Fibroblast of peridontal ligament (primary cell): ENCODE measurements at regions not wholly inside any gene's neighbourhood (a gene's known extent, or its start where the extent isn't known, plus 50 kb on each side); places are given as distances from the start of the nearest gene placed in this dataset.
A peak's percentile ranks its signal among the peaks of the same experiment; 100 is the strongest.
"Not testable (repeated sequence)": the region's sequence is repeated elsewhere in the genome, so short reads cannot be mapped to it uniquely, and the experiment has no call there.

Source experiments
- DNase-seq: peaks from one replicate; pipeline ENCODE4 v3.0.0-alpha.2; 2010; ENCODE audit errors: extremely low read depth

GRCh38 chrY:7318122-7318521 lies 406.6 kb upstream of the AMELY start:
- DNase-seq: no peak

GRCh38 chrY:7317571-7317970 lies 406.0 kb upstream of the AMELY start:
- DNase-seq: no peak

GRCh38 chrY:7310482-7311269 lies 399.1 kb upstream of the AMELY start:
- DNase-seq: no peak

- DNase-seq: peak; percentile 17
Measured at GRCh38 chrY:7308816-7309215, 397.3 kb upstream of the AMELY start.

- no peak for DNase-seq
Measured at GRCh38 chrY:7302306-7302705, 390.8 kb upstream of the AMELY start.

- no peak for DNase-seq
Measured at GRCh38 chrY:7299960-7300359, 388.4 kb upstream of the AMELY start.

- no peak for DNase-seq
Measured at GRCh38 chrY:7292113-7292512, 380.6 kb upstream of the AMELY start.

- DNase-seq: no peak
Measured at GRCh38 chrY:7289889-7290833, 378.6 kb upstream of the AMELY start.

- DNase-seq: no peak
Measured at GRCh38 chrY:7288611-7289010, 377.1 kb upstream of the AMELY start.

- DNase-seq: not testable (repeated sequence)
Measured at GRCh38 chrY:7287963-7288362, 376.4 kb upstream of the AMELY start.

- no peak for DNase-seq
Measured at GRCh38 chrY:7285388-7285787, 373.8 kb upstream of the AMELY start.

GRCh38 chrY:7283001-7283400 lies 371.4 kb upstream of the AMELY start:
- DNase-seq: no peak

- DNase-seq: not testable (repeated sequence)
Measured at GRCh38 chrY:7280151-7280740, 368.7 kb upstream of the AMELY start.

- peak; percentile 31 for DNase-seq
Measured at GRCh38 chrY:7275751-7276150, 364.2 kb upstream of the AMELY start.

GRCh38 chrY:7275014-7275413 lies 363.5 kb upstream of the AMELY start:
- no peak for DNase-seq

GRCh38 chrY:7274369-7274913 lies 362.9 kb upstream of the AMELY start:
- no peak for DNase-seq

- peak; percentile 55 for DNase-seq
Measured at GRCh38 chrY:7273587-7274203, 362.1 kb upstream of the AMELY start.

- DNase-seq: peak; percentile 45
Measured at GRCh38 chrY:7272556-7273195, 361.1 kb upstream of the AMELY start.

- no peak for DNase-seq
Measured at GRCh38 chrY:7263773-7264172, 352.2 kb upstream of the AMELY start.

- no peak for DNase-seq
Measured at GRCh38 chrY:7262531-7262930, 351.0 kb upstream of the AMELY start.

GRCh38 chrY:7261254-7261653 lies 349.7 kb upstream of the AMELY start:
- no peak for DNase-seq
